DND-41 (cell line): ENCODE measurements at regions not wholly inside any gene's neighbourhood (a gene's known extent, or its start where the extent isn't known, plus 50 kb on each side); places are given as distances from the start of the nearest gene placed in this dataset.

Experiments used
- EZH2 ChIP-seq: IDR thresholded peaks from 3 replicates; pipeline ENCODE4 v1.6.1; 2012; ENCODE audit warnings: borderline replicate concordance, low read depth, mild to moderate bottlenecking, moderate library complexity, low read length, inconsistent platforms; ENCODE audit not compliant: severe bottlenecking
- TF ChIP-seq, protein P1 (sequence below): IDR thresholded peaks from 2 replicates; pipeline ENCODE4 v1.5.1; 2012; ENCODE audit warnings: borderline replicate concordance, low read length, moderate library complexity, mild to moderate bottlenecking; ENCODE audit not compliant: poor library complexity, severe bottlenecking; ENCODE audit errors: extremely low read depth

DNA sequence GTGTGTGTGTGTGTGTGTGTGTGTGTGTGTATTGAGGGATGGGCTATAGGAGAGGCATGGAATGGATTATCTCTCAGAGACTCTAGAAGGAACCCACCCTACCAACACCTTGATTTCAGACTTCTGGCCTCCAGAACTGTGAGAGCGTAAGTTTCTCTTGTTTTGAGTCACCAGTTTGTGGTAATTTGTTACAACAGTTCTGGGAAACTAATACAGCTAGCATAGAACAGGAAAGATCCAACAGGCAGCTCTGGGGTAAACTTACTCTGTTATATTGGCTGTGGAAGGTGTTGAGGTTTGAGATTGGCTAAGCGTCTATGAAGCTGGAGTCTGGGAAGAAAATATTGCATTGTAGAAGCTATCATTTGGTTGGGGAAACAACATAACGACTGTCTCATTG, 334.3 kb downstream of the AACS start:
- TF ChIP-seq, protein P1, sequence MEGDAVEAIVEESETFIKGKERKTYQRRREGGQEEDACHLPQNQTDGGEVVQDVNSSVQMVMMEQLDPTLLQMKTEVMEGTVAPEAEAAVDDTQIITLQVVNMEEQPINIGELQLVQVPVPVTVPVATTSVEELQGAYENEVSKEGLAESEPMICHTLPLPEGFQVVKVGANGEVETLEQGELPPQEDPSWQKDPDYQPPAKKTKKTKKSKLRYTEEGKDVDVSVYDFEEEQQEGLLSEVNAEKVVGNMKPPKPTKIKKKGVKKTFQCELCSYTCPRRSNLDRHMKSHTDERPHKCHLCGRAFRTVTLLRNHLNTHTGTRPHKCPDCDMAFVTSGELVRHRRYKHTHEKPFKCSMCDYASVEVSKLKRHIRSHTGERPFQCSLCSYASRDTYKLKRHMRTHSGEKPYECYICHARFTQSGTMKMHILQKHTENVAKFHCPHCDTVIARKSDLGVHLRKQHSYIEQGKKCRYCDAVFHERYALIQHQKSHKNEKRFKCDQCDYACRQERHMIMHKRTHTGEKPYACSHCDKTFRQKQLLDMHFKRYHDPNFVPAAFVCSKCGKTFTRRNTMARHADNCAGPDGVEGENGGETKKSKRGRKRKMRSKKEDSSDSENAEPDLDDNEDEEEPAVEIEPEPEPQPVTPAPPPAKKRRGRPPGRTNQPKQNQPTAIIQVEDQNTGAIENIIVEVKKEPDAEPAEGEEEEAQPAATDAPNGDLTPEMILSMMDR = no peak
- TF ChIP-seq EZH2 = no peak
